ENCODE measurements at regions not wholly inside any gene's neighbourhood (a gene's known extent, or its start where the extent isn't known, plus 50 kb on each side); places are given as distances from the start of the nearest gene placed in this dataset.

- Histone ChIP-seq H3K56ac (ENCODE audit: extremely low read depth, insufficient read depth, low read length) (no peak overlapping the region), H3K9ac (ENCODE audit: low read depth, low read length) (no peak overlapping the region), H3K4me2 (ENCODE audit: low read depth, low read length) (no peak overlapping the region), H4K20me1 (ENCODE audit: insufficient read depth, low read length) (no peaks in the 10 kb centered on the region), H4K8ac (ENCODE audit: low read depth in 2 of 2, low read length in 2 of 2) (no peak overlapping the region), H2BK15ac (ENCODE audit: low read depth, low read length) (no peak overlapping the region), H3K18ac (ENCODE audit: low read depth, low read length) (no peak overlapping the region), H3K79me1 (ENCODE audit: low read depth in 1 of 2, low read length in 2 of 2) (no peaks in the 10 kb centered on the region), H3K27me3 (ENCODE audit: control insufficient read depth, insufficient read depth, low read length) (no peaks in the 10 kb centered on the region), H3K4ac (ENCODE audit: low read depth, low read length) (no peak overlapping the region), H2BK20ac (ENCODE audit: low read depth, low read length) (no peak overlapping the region), H3K4me3 (ENCODE audit: insufficient read depth, low read depth, low read length) (no peak overlapping the region), H4K91ac (ENCODE audit: insufficient read depth, low read depth, low read length) (no peak overlapping the region), H3K23ac (ENCODE audit: low read depth, low read length) (no peak overlapping the region), H3K27ac (ENCODE audit: insufficient read depth, low read length) (no peak overlapping the region), H2BK120ac (ENCODE audit: low read depth, low read length) (no peak overlapping the region), H3K9me3 (ENCODE audit: control insufficient read depth, insufficient read depth, low read length) (no peaks in the 10 kb centered on the region), H3K36me3 (ENCODE audit: control insufficient read depth, insufficient read depth, low read length) (no peaks in the 10 kb centered on the region), H4K5ac (ENCODE audit: low read depth, low read length) (no peak overlapping the region), H3K4me1 (ENCODE audit: control insufficient read depth, insufficient read depth, low read length) (no peaks in the 10 kb centered on the region), H2AFZ (replicated peaks; ENCODE audit: low read length, poor library complexity) (no peak overlapping the region), H2AK9ac (replicated peaks; ENCODE audit: low read depth, low read length, poor library complexity) (no peak overlapping the region), H3K9me1 (ENCODE audit: insufficient read depth, low read length) (no peaks in the 10 kb centered on the region), H3K14ac (replicated peaks; ENCODE audit: low read depth, low read length) (no peak overlapping the region), H2BK5ac (ENCODE audit: low read depth, low read length, poor library complexity, severe bottlenecking) (no peak overlapping the region), H2AK5ac (ENCODE audit: low read depth, low read length) (no peak overlapping the region)
- BruUV-seq (replicated peaks), result no TSS peak
- intact Hi-C loops (cut with micrococcal nuclease), result no loop called here
- in situ Hi-C loops (cut with MboI; ENCODE audit: low sequenced_read_pairs), result no loop called here
- WGBS, 2 experiments (ENCODE audit: extremely low coverage in 2 of 2, insufficient read length in 1 of 2), result no CpG with 5 or more reads among the region's 3 CpGs
- ChIA-PET CTCF (no interaction called here), POLR2A (ENCODE audit: unreplicated experiment) (no interaction called here)
- no peak for DNase-seq
- no peak for ATAC-seq (ENCODE audit: low read depth)
- dilution Hi-C loops (cut with HindIII; ENCODE audit: low sequenced_read_pairs, unreplicated experiment), result no loop called here
- TF ChIP-seq NFE2L2 (IDR thresholded peaks at IDR 0.05; ENCODE audit: low read depth, low read length) (no peak), CEBPB (IDR thresholded peaks at IDR 0.05; ENCODE audit: low read depth, low read length) (no peak), MAZ (IDR thresholded peaks at IDR 0.05; ENCODE audit: borderline replicate concordance, low read depth, low read length) (no peak), RAD21 (IDR thresholded peaks at IDR 0.05; ENCODE audit: low read length) (no peak)
These were observed 1123.3 kb downstream of the EFNB2 start for GRCh38 chr13:105412171-105412570.

All from IMR-90 (cell line).